Smooth muscle cell (in vitro differentiated cells): ENCODE measurements at regions not wholly inside any gene's neighbourhood (a gene's known extent, or its start where the extent isn't known, plus 50 kb on each side); places are given as distances from the start of the nearest gene placed in this dataset.
"Not testable (repeated sequence)": the region's sequence is repeated elsewhere in the genome, so short reads cannot be mapped to it uniquely, and the experiment has no call there.

Experiments
- DNase-seq: peaks from one replicate; lab custom pipeline; 2025; ENCODE audit not compliant: unreplicated experiment; lab: John Stamatoyannopoulos, UW
- H2AFZ ChIP-seq: fragments of 200-600 bp; sonication (generic); 2 replicates; pipeline ENCODE4 v1.6.0; 2016; ENCODE audit warnings: antibody characterized with exemption, low read depth, mild to moderate bottlenecking
- H3F3A ChIP-seq: fragments of 200-600 bp; sonication (generic); 2 replicates; pipeline ENCODE4 v1.6.0; 2017; ENCODE audit warnings: antibody characterized with exemption, low read depth
- H3K27ac ChIP-seq: fragments of 200-600 bp; sonication (generic); 2 replicates; pipeline ENCODE4 v1.5.1; 2016; ENCODE audit warnings: low read depth, mild to moderate bottlenecking
- H3K27me3 ChIP-seq: fragments of 200-600 bp; sonication (generic); 2 replicates; pipeline ENCODE4 v1.6.1; 2016; ENCODE audit warnings: low read depth, mild to moderate bottlenecking
- H3K36me3 ChIP-seq: fragments of 200-600 bp; sonication (generic); 2 replicates; pipeline ENCODE4 v1.5.1; 2016; ENCODE audit warnings: low read depth
- H3K4me1 ChIP-seq: fragments of 200-600 bp; sonication (generic); 2 replicates; pipeline ENCODE4 v1.5.1; 2016; ENCODE audit warnings: low read depth
- H3K4me2 ChIP-seq: fragments of 200-600 bp; sonication (generic); 2 replicates; pipeline ENCODE4 v1.6.0; 2016; ENCODE audit warnings: mild to moderate bottlenecking
- H3K4me3 ChIP-seq: fragments of 200-600 bp; sonication (generic); 2 replicates; pipeline ENCODE4 v1.5.1; 2016; ENCODE audit warnings: mild to moderate bottlenecking
- H3K79me2 ChIP-seq: fragments of 200-600 bp; sonication (generic); 2 replicates; pipeline ENCODE4 v1.6.0; 2016; ENCODE audit warnings: low read depth, mild to moderate bottlenecking
- H3K9ac ChIP-seq: fragments of 200-600 bp; sonication (generic); 2 replicates; pipeline ENCODE4 v1.6.0; 2016; ENCODE audit warnings: low read depth
- H3K9me3 ChIP-seq: fragments of 200-600 bp; sonication (generic); replicated peaks from 2 replicates; pipeline ENCODE4 v1.5.1; 2016; ENCODE audit warnings: low read depth
- H4K20me1 ChIP-seq: fragments of 200-600 bp; sonication (generic); 2 replicates; pipeline ENCODE4 v1.6.0; 2016; ENCODE audit warnings: low read depth
- WGBS: methylation state at CpG from one replicate; pipeline ENCODE4 v1.1.7; 2016; ENCODE audit warnings: low lambda C conversion rate; 5-methylcytosine and 5-hydroxymethylcytosine counted together
- TF ChIP-seq, protein P1 (sequence below): fragments of 200-600 bp; sonication (generic); IDR thresholded peaks from 2 replicates; pipeline ENCODE4 v1.5.1; 2017; ENCODE audit warnings: borderline replicate concordance, mild to moderate bottlenecking, antibody characterized with exemption; ENCODE audit not compliant: insufficient read depth, poor library complexity, severe bottlenecking

DNA sequence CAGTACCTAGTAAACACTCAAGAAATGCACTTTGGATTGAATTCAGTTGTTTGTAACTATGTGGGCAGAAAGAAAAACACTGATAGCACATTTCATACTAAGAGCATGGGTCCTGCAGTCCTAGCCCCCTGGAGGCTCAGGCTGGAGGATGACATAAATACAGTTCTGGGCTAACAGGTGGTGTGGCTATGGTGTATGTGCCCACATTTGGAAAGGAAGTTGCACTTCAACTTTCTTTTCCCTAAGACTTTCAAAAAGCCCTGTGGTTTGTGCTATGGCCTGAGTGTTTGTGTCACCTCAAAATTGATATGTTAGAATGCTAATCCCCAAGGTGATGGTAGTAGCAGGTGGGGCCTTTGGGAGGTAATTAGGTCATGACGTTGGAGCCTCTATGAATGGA lies 218.2 kb downstream of the CDCA7 start:
- H4K20me1 ChIP-seq: no peaks in the 10 kb centered on the region
- H3K27me3 ChIP-seq: no peaks in the 10 kb centered on the region
- no peaks in the 10 kb centered on the region for H3K36me3 ChIP-seq
- TF ChIP-seq, protein P1, sequence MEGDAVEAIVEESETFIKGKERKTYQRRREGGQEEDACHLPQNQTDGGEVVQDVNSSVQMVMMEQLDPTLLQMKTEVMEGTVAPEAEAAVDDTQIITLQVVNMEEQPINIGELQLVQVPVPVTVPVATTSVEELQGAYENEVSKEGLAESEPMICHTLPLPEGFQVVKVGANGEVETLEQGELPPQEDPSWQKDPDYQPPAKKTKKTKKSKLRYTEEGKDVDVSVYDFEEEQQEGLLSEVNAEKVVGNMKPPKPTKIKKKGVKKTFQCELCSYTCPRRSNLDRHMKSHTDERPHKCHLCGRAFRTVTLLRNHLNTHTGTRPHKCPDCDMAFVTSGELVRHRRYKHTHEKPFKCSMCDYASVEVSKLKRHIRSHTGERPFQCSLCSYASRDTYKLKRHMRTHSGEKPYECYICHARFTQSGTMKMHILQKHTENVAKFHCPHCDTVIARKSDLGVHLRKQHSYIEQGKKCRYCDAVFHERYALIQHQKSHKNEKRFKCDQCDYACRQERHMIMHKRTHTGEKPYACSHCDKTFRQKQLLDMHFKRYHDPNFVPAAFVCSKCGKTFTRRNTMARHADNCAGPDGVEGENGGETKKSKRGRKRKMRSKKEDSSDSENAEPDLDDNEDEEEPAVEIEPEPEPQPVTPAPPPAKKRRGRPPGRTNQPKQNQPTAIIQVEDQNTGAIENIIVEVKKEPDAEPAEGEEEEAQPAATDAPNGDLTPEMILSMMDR: no peak
- H3K4me1 ChIP-seq: peaks cover 13% of the 10 kb centered on the region
- H3K9me3 ChIP-seq: no peaks in the 10 kb centered on the region
- H3F3A ChIP-seq: no peaks in the 10 kb centered on the region
- H3K9ac ChIP-seq: no peak overlapping the region
- no peak for DNase-seq
- H2AFZ ChIP-seq: no peak overlapping the region
- no peak overlapping the region for H3K27ac ChIP-seq
- no peak overlapping the region for H3K4me3 ChIP-seq
- no peaks in the 10 kb centered on the region for H3K79me2 ChIP-seq
- 93% methylated on average over 1 of the region's 1 CpG for WGBS
- no peak overlapping the region for H3K4me2 ChIP-seq

DNA sequence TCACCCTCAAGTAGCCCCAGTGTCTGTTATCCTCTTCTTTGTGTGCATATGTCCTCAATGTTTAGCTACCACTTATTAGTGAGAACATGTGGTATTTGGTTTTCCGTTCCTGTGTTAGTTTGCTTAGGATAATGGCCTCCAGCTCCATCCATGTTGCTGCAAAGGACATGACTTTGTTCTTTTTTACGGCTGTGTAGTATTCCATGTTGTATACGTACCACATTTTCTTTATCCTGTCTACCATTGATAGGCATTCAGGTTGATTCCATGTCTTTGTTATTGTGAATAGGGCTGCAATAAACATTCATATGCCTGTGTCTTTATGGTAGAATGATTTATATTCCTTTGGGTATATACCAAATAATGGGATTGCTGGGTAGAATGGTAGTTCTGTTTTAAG lies 219.1 kb downstream of the CDCA7 start:
- H3K4me1 ChIP-seq: peaks cover 13% of the 10 kb centered on the region
- H3K9ac ChIP-seq, H3K4me3 ChIP-seq, H4K20me1 ChIP-seq, H3F3A ChIP-seq, H3K4me2 ChIP-seq, H3K36me3 ChIP-seq, H3K27ac ChIP-seq, H2AFZ ChIP-seq, H3K27me3 ChIP-seq, H3K9me3 ChIP-seq, DNase-seq, H3K79me2 ChIP-seq: not testable (repeated sequence)
- WGBS: 99% methylated on average over 3 of the region's 3 CpGs

DNA sequence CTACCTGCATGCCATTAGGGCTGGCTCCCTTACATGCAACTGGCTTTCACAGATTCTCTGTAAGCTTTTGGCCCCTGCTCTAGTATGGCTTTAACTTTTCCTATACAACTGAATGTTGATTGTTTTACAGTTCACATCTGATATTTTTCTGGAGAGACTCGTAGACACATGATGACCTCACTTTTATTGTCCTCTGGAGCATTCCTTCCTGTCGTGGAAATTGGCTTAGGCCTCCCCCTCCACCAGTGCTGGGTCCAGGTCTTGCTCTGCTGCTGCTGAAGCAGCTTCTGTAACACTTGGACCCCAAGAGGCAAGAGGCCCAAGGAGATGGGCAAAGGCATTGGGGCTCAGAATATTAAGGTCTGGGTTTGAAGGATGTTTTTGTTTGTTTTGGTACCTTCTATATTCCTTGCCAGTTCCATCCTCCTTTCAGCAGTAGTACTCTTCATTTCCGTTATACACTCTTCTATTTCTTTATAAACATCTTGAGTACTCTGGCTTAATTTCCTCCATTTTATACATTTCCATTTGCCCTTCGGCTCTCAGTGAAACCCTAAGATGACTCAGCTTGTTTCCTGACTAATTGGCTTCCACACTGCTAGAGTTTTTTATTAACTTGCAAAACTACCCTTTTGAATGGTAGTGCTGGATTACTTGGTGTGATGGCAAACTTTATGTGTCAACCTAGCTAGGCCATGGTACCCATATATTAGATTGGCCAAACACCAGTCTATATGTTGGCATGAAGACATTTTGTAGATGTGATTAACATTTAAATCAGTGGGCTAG lies 219.8 kb downstream of the CDCA7 start:
- DNase-seq: no peak
- no peak overlapping the region for H3K27ac ChIP-seq
- H3K4me1 ChIP-seq: peaks cover 13% of the 10 kb centered on the region

DNA sequence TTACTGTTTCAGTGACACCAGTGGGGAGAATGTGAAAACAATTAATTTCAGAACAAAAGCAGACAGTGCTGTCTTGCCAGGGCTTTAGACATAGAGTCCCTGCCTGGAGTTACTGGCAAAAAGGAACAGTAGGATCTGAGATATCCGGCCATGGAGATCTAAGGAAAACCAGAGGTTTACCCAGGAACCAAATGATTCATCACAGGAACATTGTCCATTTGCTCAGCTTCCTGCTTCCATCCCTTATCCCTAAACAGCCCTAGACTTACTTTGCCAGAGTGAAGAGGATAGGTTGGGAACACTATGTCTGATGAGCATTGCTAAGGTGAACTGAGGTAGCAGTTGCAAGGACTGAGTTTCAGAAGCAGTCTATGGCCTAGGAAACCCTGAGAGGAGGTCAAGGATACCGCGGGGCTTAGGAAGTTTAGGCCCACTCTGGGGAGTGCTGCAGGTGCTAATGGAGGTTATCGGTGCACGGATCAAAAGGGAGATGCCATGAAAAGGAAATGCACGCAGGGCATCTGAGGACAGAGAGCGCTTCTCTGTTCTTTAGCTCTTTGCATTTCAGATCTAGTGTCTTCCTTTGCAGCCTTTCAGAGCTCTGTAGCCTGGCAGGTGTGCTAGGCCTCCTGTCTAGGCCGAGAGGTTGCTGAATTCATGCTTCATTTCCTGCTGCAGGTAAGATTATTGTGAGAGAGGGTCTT lies 223.9 kb downstream of the CDCA7 start:
- no peak for DNase-seq
- Histone ChIP-seq H3K9me3 (no peaks in the 10 kb centered on the region), H3F3A (no peaks in the 10 kb centered on the region), H2AFZ (no peak overlapping the region), H3K4me3 (no peak overlapping the region), H3K27me3 (no peaks in the 10 kb centered on the region), H3K4me2 (no peak overlapping the region), H3K27ac (no peak overlapping the region), H3K79me2 (no peaks in the 10 kb centered on the region), H3K9ac (no peak overlapping the region), H4K20me1 (no peaks in the 10 kb centered on the region), H3K36me3 (no peaks in the 10 kb centered on the region), H3K4me1 (no peaks in the 10 kb centered on the region)
- TF ChIP-seq, protein P1: no peak
- WGBS: 92% methylated on average over 8 of the region's 8 CpGs

More for the DNA sequence above, 219.8 kb downstream of the CDCA7 start:
- H3F3A ChIP-seq: no peaks in the 10 kb centered on the region
- H3K27me3 ChIP-seq: no peaks in the 10 kb centered on the region
- no peaks in the 10 kb centered on the region for H3K79me2 ChIP-seq
- no peak overlapping the region for H3K4me3 ChIP-seq
- H3K9ac ChIP-seq: no peak overlapping the region
- H3K9me3 ChIP-seq: no peaks in the 10 kb centered on the region
- H3K4me2 ChIP-seq: no peak overlapping the region
- no peak overlapping the region for H2AFZ ChIP-seq
- TF ChIP-seq, protein P1: no peak
- 41% methylated on average over 4 of the region's 4 CpGs for WGBS
- no peaks in the 10 kb centered on the region for H3K36me3 ChIP-seq
- H4K20me1 ChIP-seq: no peaks in the 10 kb centered on the region
